NCI-H1694 (cell line): ENCODE measurements at regions not wholly inside any gene's neighbourhood (a gene's known extent, or its start where the extent isn't known, plus 50 kb on each side); places are given as distances from the start of the nearest gene placed in this dataset.
"Not testable (repeated sequence)": the region's sequence is repeated elsewhere in the genome, so short reads cannot be mapped to it uniquely, and the experiment has no call there.

Experiments
- DNase-seq: peaks from one replicate; lab custom pipeline; 2025; lab: John Stamatoyannopoulos, UW

DNA sequence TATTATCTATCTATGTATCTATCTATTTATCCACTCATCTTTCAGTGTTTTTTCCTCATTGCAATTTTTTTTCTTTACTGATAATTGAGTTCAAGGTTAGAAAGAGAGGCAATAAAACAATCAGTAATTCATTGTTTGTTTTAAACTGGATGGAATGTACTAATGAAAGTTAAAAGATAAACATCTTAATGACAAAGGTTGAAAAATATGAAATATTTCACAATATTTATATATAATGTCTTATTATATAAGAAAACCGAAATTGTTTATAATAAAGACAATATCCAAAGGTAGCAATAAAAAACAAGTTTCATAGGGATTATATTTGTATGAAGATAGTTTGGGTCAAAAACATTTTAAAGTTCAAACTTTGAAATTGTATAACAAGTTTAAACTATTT is 1015.5 kb upstream of the MIR17HG start:
- DNase-seq = no peak

DNA sequence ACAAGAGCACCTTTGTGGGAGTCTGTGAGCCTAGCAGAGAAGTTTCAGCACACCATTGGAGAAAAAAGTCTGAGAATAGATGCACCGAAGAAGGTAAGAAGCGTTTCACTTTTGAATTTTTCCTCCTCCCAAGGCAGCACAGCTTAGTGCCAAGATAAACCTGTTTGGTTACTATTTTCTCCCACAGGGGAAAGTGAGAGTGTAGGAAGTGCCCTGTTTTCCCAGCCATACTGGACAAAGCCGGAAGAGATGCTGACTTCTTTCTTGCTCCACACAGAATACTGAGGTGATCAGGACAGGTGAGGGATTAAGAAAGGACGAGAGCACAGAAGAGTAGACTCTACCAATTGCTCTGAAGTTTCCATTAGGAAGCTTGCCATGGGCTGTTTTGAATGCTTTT is 1011.0 kb upstream of the MIR17HG start:
- DNase-seq = no peak

DNA sequence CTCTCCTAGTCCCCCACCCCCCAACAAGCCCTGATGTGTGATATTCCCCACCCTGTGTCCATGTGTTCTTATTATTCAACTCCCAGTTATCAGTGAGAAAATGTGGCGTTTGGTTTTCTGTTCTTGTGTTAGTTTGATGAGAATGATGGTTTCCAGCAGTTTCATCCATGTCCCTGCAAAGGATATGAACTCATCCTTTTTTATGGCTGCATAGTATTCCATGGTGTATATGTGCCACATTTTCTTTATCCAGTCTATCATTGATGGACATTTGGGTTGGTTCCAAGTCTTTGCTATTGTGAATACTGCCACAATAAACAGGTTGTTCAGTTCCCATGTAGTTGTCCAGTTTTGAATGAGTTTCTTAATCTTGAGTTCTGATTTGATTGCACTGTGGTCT is 1006.1 kb upstream of the MIR17HG start:
- not testable (repeated sequence) for DNase-seq

DNA sequence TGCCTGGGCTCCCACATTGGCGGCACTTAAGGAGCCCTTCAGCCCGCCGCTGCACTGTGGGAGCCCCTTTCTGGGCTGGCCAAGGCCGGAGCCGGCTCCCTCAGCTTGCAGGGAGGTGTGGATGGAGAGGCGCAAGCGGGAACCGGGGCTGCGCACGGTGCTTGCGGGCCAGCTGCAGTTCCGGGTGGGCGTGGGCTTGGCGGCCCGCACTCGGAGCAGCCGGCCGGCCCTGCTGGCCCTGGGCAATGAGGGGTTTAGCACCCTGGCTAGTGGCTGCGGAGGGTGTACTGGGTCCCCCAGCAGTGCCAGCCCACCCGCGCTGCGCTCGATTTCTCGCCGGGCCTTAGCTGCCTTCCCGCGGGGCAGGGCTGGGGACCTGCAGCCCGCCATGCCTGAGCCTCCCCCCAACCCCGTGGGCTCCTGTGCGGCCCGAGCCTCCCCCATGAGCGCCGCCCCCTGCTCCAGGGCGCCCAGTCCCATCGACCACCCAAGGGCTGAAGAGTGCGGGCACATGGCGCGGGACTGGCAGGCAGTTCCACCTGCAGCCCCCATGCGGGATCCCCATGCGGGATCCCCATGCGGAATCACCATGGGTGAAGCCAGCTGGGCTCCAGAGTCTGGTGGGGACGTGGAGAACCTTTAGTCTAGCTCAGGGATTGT is 998.9 kb upstream of the MIR17HG start:
- DNase-seq = not testable (repeated sequence)

DNA sequence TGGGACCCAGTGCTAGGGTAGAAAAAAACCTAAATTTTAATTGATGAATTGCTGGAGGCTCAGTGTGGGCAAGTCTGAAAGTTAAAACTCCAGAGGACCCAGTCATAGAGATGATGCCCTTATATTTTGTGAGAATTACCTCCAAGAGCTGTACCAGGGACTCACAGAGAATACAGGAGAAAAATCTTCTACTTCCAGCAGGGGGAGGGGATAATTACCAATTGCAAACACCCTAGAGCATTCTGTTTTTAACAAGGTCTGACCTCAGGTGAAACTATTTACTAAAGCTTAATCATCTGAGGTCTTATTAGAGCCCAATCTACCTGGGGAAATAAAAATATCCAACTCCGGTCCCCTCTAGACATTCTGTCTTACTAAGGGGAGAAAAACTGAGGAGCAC is 994.7 kb upstream of the MIR17HG start:
- DNase-seq = no peak

DNA sequence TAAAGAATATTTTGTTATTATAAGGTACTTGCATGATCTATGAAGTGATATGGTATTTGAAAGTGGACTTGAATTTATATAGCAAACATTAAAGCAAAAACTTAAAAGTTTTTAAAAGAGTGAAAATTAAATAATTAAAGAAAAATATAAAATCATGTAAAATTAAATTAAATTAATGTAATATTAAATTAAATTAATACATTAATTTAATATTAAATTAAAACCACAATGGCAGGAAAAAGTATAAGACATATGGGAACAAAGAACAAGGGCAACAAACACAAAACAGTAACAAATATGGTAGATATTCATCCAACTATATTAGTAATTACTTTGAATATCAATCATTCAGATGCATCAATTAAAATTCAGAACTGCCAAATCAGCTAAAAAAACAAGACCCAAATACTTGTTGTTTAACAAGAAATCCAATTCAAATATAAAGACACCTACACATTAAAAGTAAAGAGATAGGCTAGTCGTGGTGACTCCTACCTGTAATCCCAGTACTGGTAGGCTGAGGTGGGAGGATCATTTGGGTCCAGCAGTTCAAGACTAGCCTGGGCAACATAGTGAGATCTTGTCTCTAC is 992.2 kb upstream of the MIR17HG start:
- DNase-seq = no peak

DNA sequence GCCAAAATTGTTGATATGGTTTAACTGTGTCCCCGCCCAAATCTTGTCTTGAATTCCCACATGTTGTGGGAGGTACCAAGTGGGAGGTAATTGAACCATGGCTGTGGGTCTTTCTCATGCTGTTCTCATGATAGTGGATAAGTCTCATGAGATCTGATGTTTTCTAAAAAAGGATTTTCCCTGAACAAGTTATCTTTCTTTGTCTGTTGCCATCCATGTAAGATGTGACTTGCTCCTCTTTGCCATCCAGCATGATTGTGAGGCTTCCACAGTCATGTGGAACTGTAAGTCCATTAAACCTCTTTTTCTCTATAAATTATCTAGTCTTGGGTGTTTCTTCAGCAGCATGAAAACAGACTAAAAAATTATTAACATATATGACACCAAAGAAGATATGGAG is 986.7 kb upstream of the MIR17HG start:
- no peak for DNase-seq

DNA sequence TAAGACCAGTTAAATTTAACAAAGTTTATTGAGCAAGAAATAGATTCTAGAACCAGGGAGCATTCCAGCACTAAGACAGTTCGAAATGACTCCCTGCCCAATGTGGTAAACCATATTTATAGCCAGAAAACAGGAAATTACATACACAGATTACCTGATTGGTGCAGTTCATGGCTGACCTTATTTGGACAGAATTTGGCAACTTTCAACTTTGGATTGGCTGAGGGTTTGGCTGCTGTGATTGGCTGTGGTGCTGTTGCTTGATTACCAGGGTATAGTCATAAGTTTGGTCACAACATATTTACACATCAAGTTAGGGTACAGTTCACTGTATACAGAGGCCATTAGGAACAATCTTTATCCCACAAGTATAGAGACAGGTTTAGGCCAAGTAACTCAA is 984.8 kb upstream of the MIR17HG start:
- no peak for DNase-seq

DNA sequence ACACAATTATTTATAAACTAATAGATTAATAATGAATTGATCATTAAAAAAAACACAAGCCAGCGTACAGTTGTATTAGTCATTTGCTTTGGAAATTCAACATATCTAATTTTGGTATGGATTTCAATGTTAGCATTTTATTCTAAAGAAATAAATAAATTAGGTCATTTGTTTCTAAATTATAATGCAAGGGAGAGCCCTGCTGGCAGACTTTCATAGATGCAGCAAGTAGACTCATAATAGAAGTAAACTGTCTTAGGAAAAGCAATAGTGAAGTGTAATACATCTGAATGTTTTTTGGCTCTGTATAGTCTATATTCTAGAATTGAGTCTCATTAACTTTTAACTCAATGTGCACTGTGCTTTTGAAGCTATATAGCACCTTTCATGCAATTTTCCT is 982.4 kb upstream of the MIR17HG start:
- DNase-seq = no peak

DNA sequence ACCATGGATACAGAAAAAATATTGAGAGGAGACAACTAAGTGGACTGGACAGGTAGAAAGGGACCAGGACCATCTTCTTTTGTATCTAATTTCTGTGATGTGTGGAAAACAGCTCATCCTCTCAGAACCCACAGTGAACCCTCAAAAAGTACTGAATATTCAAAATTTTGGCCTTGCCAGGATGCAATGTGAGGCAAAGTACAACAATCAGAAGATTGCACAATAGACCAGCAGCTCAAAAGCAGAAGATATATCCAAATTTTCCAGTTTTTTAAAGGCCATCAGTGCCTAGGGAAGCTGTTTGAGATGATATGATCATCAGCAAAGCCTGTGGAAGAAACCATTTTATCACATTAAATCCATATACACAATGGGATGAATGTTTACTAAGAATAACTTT is 973.3 kb upstream of the MIR17HG start:
- DNase-seq = no peak

DNA sequence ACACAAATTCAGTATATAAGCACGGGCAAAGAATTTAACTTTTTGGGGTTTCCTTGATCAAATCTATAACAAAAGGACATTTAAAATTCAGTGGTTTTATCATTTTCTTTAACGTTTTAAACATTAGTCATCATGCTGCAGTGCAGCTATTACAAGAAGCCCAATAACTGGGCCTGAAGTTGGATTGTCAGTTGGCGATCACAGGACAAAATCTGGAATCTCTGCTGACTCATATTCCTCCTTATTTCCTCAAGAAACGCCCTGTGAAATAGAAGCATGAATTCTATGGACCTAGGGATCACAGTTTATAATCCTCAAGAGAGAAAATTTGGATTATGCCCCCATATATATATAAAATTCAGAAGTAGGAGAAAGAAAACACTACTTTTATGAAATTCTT is 971.6 kb upstream of the MIR17HG start:
- DNase-seq = no peak

DNA sequence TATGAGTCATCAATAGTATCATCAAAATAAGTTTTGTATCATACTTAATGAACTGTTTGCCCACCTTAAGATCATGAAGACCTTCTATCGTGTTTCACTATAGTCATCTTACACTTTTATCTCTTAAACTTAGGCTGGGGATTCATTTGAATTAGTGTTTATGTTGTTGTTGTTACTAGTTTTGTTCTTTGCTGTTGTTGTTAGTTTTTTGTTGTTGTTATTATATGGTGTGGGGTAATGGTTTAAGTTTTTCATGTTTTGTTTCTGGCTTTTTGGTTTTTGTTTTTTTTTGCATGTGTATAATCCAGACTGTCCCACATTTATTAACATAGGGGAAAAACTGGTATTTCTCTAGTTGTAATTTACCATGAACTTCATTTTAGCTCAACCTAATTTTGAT is 965.1 kb upstream of the MIR17HG start:
- DNase-seq = no peak

DNA sequence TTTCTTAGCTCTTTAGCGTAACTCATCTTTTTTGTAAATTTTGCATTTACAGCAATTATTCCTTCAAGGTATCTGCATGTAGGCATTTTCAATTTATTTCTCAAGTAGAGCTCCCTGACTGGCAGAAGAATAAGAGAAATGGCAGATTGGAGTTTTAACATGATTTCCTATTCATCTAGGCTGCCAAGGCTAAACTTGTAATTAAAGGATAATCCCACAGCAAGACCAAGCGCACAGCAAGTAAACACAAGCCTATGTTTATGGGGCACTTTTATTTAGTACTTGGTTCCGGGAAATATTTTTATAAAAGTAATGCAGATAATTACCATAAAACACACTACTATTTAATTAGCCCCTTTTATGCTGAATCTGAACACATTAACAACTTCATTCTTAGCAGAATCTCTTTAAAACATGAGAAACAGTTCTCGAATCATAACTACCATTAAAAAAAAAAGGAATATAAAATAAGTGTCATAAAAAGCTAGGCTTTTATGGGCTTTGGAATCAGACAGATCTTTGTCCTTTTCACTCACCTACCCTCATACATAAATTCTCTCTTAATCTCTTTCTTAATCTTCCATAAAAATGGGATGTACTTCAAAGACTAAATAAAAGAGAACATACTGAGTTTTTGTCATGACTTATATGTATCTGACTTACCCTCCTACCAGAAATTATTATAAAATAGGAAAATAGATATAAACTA is 961.6 kb upstream of the MIR17HG start:
- no peak for DNase-seq

DNA sequence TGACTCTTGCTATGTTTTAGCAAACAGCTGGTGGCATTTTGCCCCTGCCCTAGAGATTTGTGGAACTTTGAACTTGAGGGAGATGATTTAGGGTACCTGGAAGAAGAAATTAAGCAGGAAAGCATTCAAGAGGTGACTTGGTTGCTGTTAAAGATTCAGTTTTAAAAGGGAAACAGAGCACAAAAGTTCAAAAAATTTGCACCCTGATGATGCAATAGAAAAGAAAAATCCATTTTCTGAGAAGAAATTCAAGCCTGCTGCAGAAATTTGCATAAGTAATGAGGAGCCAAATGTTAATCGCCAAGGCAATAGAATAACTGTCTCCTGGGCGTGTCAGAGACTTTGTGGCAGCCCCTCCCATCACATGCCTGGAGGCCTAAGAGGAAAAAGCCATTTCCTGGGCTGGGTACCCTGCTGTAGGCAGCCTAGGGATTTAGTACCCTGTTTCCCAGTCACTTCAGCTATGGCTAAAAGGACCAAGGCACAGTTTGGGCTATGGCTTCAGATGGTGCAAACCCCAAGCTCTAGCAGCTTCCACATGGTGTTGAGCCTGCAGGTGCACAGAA is 958.5 kb upstream of the MIR17HG start:
- no peak for DNase-seq

DNA sequence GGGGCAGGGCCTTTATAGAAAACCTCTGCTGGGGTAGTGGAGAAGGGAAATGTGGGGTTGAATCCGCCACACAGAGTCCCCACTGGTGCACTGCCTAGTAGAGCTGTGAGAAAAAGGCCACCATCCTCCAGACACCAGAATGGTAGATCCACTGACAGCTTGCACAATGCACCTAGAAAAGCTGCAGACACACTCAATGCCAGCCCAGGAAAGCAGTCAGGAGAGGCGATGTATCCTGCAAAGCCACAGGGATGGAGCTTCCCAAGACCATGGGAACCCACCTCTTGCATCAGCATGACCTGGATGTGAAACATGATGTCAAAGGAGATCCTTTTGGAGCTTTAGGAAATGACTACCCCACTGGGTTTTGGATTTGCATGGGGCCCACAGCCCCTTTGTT is 958.0 kb upstream of the MIR17HG start:
- no peak for DNase-seq

DNA sequence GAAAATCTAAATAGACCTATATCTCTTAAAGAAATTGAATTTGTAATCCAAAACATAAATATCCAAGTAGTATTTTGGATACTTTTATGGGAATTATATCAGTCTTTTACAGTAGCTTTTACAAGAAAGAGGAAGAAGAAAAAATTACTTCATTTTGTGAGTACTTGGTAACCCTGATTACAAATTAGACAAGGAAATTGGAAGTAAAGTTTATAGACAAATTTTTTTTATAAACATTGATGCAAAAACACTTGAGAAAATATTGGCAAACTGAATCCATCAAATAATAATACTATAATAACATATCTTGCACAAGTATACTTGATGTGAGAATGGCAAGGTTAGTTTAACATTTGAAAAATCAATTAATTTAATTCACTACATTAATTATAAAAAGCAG is 954.1 kb upstream of the MIR17HG start:
- no peak for DNase-seq

DNA sequence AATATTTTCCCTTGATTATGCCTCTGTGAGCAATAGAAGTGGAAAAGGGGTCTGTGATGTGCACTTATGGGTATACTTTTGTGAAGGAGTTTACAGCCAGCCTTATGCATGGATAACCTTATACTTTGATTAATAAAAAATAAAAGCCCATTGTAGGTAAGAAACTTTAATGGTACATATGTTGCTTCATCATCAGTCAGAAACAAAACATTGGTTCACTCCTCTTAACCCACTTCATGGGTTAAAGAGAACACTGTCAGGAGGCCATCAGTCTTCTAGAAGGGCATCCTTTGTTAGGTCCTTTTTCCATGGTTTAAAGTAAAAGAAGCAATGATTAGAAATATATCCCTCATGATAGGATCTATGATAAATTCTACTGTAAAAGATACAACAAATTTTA is 952.1 kb upstream of the MIR17HG start:
- DNase-seq = no peak

DNA sequence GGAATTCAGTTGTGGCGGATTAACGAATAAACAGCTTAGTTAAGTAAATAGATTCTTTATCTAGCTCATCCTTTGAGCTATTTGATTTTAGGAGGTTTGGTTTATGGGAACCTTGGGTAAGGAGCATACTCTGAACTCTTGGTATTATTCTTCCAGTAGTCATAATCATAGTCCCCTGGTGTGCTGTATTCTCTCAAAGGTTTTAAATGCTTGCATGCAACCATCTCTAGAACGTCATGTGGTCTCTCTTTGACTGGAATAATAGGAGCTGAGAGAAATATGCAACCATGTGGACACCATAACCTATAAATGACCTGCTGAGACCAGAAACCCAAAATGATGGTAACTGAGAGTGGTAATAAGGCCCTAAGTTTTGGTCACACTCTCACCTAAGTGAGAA is 951.6 kb upstream of the MIR17HG start:
- no peak for DNase-seq

DNA sequence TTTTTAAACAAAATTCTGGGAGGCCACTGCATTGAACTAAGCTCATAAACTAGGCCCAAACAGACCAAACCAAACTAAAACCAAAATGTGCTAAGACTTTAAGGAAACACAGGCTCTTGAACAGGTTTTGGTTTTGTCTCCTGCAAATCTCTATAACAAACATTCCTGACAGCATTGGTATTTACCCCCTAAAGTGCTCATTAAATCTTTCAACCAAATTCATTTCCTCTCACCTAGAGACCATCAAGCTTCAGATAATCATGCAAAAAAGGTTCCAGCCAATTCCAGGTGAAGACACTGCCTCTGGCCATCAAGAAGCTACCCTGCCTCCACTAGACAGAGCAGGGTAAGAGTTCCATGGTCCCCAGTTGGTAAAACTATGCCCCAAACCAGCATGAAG is 951.2 kb upstream of the MIR17HG start:
- no peak for DNase-seq

DNA sequence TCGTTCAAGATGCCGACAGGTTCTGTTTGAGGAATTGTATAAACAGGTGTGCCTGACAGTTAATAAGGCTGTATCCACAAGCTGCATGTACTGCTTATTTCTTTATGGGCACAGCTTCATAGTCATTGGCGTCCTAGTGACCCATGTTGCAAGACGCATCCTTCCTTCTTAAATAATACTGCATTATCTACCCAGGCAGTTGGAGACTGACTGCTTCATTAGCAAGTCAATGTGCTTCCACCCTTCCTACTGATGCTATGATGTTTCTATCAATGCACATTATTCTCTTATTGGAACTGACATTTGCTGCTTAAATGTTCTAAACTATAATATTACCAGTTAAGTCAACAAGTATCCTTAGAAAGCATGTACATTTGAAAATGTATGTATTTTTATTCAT is 950.0 kb upstream of the MIR17HG start:
- no peak for DNase-seq

DNA sequence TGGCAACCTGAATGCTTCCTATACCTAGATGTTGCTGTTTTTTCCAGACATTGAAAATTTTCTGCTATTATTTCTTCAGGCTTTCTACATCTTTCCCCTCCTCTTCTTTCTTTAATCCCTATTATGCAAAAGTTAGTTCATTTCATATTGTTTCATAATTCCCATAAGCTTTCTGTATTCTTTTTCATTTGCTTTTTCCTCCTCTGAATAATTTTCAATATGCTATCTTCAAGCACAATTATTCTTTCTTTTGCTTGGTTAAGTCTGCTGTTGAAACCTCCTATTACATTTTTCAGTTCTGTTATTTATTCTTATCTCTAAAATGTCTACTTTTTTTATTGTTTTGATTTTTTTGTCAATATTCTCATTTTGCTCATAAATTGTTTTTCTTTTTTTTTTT is 947.1 kb upstream of the MIR17HG start:
- no peak for DNase-seq

DNA sequence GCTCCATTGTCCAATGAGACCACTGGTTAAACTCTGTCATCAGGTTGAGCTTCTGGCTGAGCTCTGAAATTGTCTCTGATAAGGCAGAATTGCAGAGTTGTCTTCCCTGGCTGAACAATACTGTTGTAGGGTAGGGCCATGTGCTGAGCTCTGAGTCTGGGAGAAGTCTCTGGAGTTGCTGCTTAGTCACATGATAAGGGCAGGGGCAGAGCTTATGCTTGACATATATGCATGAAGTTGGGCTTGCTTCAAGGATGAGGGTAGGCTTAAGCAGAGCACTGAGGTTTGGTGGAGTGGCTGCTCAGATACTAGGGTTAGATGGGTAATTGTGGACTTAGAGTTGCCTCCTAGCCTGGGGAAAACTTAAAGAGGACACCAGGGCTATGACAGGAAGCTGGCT is 946.3 kb upstream of the MIR17HG start:
- no peak for DNase-seq

DNA sequence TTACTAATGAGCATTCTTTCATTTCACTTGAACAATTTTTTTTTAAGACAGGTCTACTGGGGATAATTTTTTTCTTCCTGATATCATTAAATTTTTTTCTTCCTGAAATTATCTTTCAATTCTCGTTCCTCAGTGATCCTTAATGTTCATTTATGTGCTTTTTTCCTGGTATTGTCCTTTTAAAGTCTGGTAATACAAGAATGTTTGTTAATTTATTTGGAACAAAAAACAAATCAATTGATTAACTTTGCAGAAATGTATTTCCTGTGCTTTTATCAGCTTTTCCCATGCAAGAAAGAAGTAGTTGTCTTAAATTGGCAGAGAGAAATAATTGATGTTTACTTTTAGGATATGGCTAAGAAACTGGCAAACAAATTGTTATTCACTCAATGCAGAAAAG is 945.4 kb upstream of the MIR17HG start:
- DNase-seq = no peak
